HCT116 (cell line): ENCODE measurements at regions not wholly inside any gene's neighbourhood (a gene's known extent, or its start where the extent isn't known, plus 50 kb on each side); places are given as distances from the start of the nearest gene placed in this dataset.

Experiments used
- ATAC-seq: fragments of 200-7000 bp; cut with Tn5 transposase; 2 replicates; pipeline ENCODE4 v1.9.1; 2020; ENCODE audit warnings: mild to moderate bottlenecking, moderate library complexity
- BruUV-seq: library from RNA; stranded (reverse); fragments of 400-500 nt; replicated peaks from 2 replicates; lab custom pipeline; 2021; lab: Mats Ljungman, UMichigan
- CTCF ChIA-PET: fragments of 300-600 bp; sonication (Branson Sonifier 250); formaldehyde crosslinking; loops from one replicate; lab custom pipeline; 2021; ENCODE audit warnings: antibody characterized with exemption; lab: Charles Lee
- POLR2A ChIA-PET: fragments of 300-600, 350-600 bp; sonication (Branson Sonifier 250); formaldehyde crosslinking; loops from one replicate; lab custom pipeline; 2021; ENCODE audit warnings: antibody characterized with exemption; lab: Charles Lee
- RAD21 ChIA-PET, 2 experiments: fragments of 300-600 bp; sonication (Branson Sonifier 250); formaldehyde crosslinking; loops; one replicate each; lab custom pipeline; 2023; ENCODE audit warnings: low total read pairs in 2 of 2; ENCODE audit not compliant: uncharacterized antibody in 2 of 2, unreplicated experiment in 2 of 2, low non-redundant PET in 1 of 2; lab: Charles Lee
- DNase-seq: peaks from one replicate; pipeline ENCODE4 v3.0.0-alpha.2; 2010; ENCODE audit warnings: low read depth, low spot score
- H2AFZ ChIP-seq: fragments of 200-600 bp; shearing (Covaris generic), sonication (generic); 2 replicates; pipeline ENCODE4 v1.6.1; 2017; ENCODE audit warnings: low read depth, mixed run types, mixed read lengths, antibody characterized with exemption, low read length; ENCODE audit not compliant: poor library complexity, severe bottlenecking
- H3K27ac ChIP-seq: 2 replicates; pipeline ENCODE4 v1.5.1; 2012; ENCODE audit warnings: low read depth, low read length
- H3K27me3 ChIP-seq: fragments of 200-600 bp; sonication (generic); 2 replicates; pipeline ENCODE4 v1.6.1; 2016; ENCODE audit warnings: mixed run types, low read length, mixed read lengths; ENCODE audit not compliant: insufficient read depth
- H3K36me3 ChIP-seq, 2 experiments: fragments of 200-500 bp in 1 of 2; fragments of 200-600 bp in 1 of 2; sonication (Bioruptor generic) in 1 of 2; sonication (generic) in 1 of 2; 2 replicates each; pipeline versions ENCODE4 v1.5.1 to v1.6.1; 2014 to 2016; ENCODE audit warnings: low read length in 2 of 2, inconsistent platforms in 1 of 2, mixed read lengths in 1 of 2, mixed run types in 1 of 2; ENCODE audit not compliant: insufficient read depth in 2 of 2, control insufficient read depth in 1 of 2
- H3K4me1 ChIP-seq, 2 experiments: fragments of 200-600 bp in 1 of 2; sonication (generic) in 1 of 2; 2 replicates each; pipeline versions ENCODE4 v1.5.1 to v1.6.1; 2012 to 2017; ENCODE audit warnings: low read length in 2 of 2, inconsistent platforms in 1 of 2, mild to moderate bottlenecking in 1 of 2, mixed read lengths in 1 of 2, mixed run types in 1 of 2, moderate library complexity in 1 of 2; ENCODE audit not compliant: insufficient read depth in 2 of 2, control insufficient read depth in 1 of 2
- H3K4me2 ChIP-seq: fragments of 200-600 bp; sonication (generic); 2 replicates; pipeline ENCODE4 v1.6.1; 2017; ENCODE audit warnings: mixed run types, low read length, mixed read lengths
- H3K4me3 ChIP-seq, 2 experiments: fragments of 200-600 bp in 1 of 2; sonication (generic) in 1 of 2; replicated peaks in 1 of 2; 2 replicates each; pipeline ENCODE4 v1.5.1; 2011 to 2016; ENCODE audit warnings: low read length in 2 of 2, control low read depth in 1 of 2, low read depth in 1 of 2, mild to moderate bottlenecking in 1 of 2, mixed read lengths in 1 of 2, mixed run types in 1 of 2
- H3K79me2 ChIP-seq: fragments of 200-600 bp; sonication (generic); 2 replicates; pipeline ENCODE4 v1.6.1; 2017; ENCODE audit warnings: mild to moderate bottlenecking, mixed run types, low read length, moderate library complexity, mixed read lengths; ENCODE audit not compliant: insufficient read depth
- H3K9ac ChIP-seq: fragments of 200-600 bp; sonication (generic); 2 replicates; pipeline ENCODE4 v1.6.1; 2016; ENCODE audit warnings: low read length, mixed read lengths
- H3K9me2 ChIP-seq: fragments of 200-600 bp; sonication (generic), shearing (Covaris generic); 2 replicates; pipeline ENCODE4 v1.6.1; 2017; ENCODE audit warnings: mixed run types, mild to moderate bottlenecking, moderate library complexity; ENCODE audit not compliant: insufficient read depth
- H3K9me3 ChIP-seq, 2 experiments: fragments of 200-500 bp in 1 of 2; fragments of 200-600 bp in 1 of 2; sonication (Bioruptor generic) in 1 of 2; sonication (generic) in 1 of 2; 2 replicates each; pipeline ENCODE4 v1.6.1; 2014 to 2017; ENCODE audit warnings: low read length in 2 of 2, mixed read lengths in 2 of 2, inconsistent platforms in 1 of 2, low read depth in 1 of 2, mild to moderate bottlenecking in 1 of 2, mixed run types in 1 of 2, moderate library complexity in 1 of 2; ENCODE audit not compliant: control insufficient read depth in 1 of 2, insufficient read depth in 1 of 2
- H4K20me1 ChIP-seq: fragments of 200-600 bp; sonication (generic), shearing (Covaris generic); 2 replicates; pipeline ENCODE4 v1.6.1; 2017; ENCODE audit warnings: mixed run types, mild to moderate bottlenecking, moderate library complexity; ENCODE audit not compliant: insufficient read depth
- CBX3 ChIP-seq: IDR thresholded peaks from 2 replicates; pipeline ENCODE4 v1.6.1; 2012; ENCODE audit warnings: low read depth
- ELF1 ChIP-seq: IDR thresholded peaks from 2 replicates; pipeline ENCODE4 v1.6.1; 2012; ENCODE audit warnings: low read depth, borderline replicate concordance
- EZH2phosphoT487 ChIP-seq: fragments of 200-600 bp; IDR thresholded peaks from 2 replicates; pipeline ENCODE4 v1.6.1; 2018; ENCODE audit warnings: antibody characterized with exemption, borderline replicate concordance
- FOSL1 ChIP-seq: IDR thresholded peaks from 2 replicates; pipeline ENCODE4 v1.6.1; 2012; ENCODE audit warnings: low read depth
- JUND ChIP-seq: IDR thresholded peaks from 2 replicates; pipeline ENCODE4 v1.6.1; 2012
- POLR2A ChIP-seq: IDR thresholded peaks from 2 replicates; pipeline ENCODE4 v1.7.0; 2011; ENCODE audit warnings: borderline replicate concordance; ENCODE audit not compliant: insufficient read depth, insufficient read length; ENCODE audit errors: extremely low read depth
- SIN3A ChIP-seq: IDR thresholded peaks from 2 replicates; pipeline ENCODE4 v1.6.1; 2012; ENCODE audit warnings: low read depth
- SRF ChIP-seq: IDR thresholded peaks from 2 replicates; pipeline ENCODE4 v1.6.1; 2012; ENCODE audit warnings: low read depth
- intact Hi-C: fragments of 100-400 bp; cut with micrococcal nuclease; formaldehyde crosslinking; loops from 2 replicates; pipeline ENCODE4 v1.10.0; 2022

DNA sequence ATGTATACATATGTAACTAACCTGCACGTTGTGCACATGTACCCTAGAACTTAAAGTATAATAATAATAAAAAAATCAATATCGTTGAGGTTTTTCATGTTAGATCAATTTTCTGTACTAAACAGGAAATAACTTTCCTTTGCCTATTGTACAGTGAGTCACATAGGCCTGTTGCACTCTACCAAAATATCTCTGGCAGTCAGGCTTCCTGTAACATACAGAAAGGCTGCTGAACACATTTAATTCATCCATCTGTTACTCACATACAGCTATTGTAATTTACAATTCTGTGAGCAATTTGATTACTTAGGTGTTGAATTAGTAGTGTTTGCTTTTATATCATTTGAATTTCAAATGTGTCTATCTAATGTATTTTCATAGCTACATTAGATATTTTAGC is 427.8 kb downstream of the TMA16 start:
- Histone ChIP-seq H3K9me3 (no peaks in the 10 kb centered on the region), H3K36me3 (no peaks in the 10 kb centered on the region), H3K4me3 (no peak overlapping the region), H3K9me2 (no peaks in the 10 kb centered on the region), H4K20me1 (no peaks in the 10 kb centered on the region), H3K27me3 (no peaks in the 10 kb centered on the region), H2AFZ (no peak overlapping the region), H3K79me2 (no peaks in the 10 kb centered on the region), H3K4me2 (no peak overlapping the region), H3K27ac (no peak overlapping the region), H3K4me1 (no peaks in the 10 kb centered on the region), H3K9ac (no peak overlapping the region)
- BruUV-seq, result no TSS peak
- RAD21 ChIA-PET, result no interaction called here
- TF ChIP-seq EZH2phosphoT487 (no peak), ELF1 (no peak), JUND (no peak)
- CTCF ChIA-PET, result no interaction called here
- POLR2A ChIA-PET, result no interaction called here
- no peak for ATAC-seq
- no peak for DNase-seq
- intact Hi-C loops, result no loop called here

DNA sequence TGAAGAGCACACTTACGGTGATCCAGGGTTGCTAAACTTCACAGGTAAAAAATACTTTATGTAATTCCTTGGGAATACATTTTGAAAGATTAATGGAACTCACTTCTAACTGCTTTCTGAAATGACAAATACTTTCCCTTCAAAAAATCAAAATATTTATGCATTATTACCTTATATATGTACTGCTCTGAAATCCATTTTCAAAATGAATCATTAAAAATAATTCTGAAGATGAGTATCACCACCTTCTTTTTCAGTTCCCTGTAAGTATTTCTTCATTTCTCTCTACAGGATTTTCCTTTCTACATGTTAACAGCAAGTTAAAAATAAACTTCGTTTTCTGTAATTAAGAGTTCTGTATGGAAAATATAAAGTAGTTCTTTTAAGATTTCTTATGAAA is 428.6 kb downstream of the TMA16 start:
- Histone ChIP-seq H3K27ac (no peak overlapping the region), H3K9me2 (no peaks in the 10 kb centered on the region), H3K27me3 (no peaks in the 10 kb centered on the region), H3K4me1 (no peaks in the 10 kb centered on the region), H2AFZ (no peak overlapping the region), H4K20me1 (no peaks in the 10 kb centered on the region), H3K9me3 (no peaks in the 10 kb centered on the region), H3K4me2 (no peak overlapping the region), H3K36me3 (no peaks in the 10 kb centered on the region), H3K4me3 (no peak overlapping the region), H3K79me2 (no peaks in the 10 kb centered on the region), H3K9ac (no peak overlapping the region)
- TF ChIP-seq POLR2A, result no peak
- no peak for TF ChIP-seq SIN3A
- no peak for TF ChIP-seq CBX3
- TF ChIP-seq JUND, result no peak
- TF ChIP-seq FOSL1, result no peak
- no peak for TF ChIP-seq SRF
- POLR2A ChIA-PET, result no interaction called here
- intact Hi-C loops, result no loop called here
- CTCF ChIA-PET, result no interaction called here
- no peak for ATAC-seq
- RAD21 ChIA-PET, result no interaction called here
- DNase-seq, result no peak
- no TSS peak for BruUV-seq
